ENCODE measurements at regions not wholly inside any gene's neighbourhood (a gene's known extent, or its start where the extent isn't known, plus 50 kb on each side); places are given as distances from the start of the nearest gene placed in this dataset.
"Not testable (repeated sequence)": the region's sequence is repeated elsewhere in the genome, so short reads cannot be mapped to it uniquely, and the experiment has no call there.

DNA sequence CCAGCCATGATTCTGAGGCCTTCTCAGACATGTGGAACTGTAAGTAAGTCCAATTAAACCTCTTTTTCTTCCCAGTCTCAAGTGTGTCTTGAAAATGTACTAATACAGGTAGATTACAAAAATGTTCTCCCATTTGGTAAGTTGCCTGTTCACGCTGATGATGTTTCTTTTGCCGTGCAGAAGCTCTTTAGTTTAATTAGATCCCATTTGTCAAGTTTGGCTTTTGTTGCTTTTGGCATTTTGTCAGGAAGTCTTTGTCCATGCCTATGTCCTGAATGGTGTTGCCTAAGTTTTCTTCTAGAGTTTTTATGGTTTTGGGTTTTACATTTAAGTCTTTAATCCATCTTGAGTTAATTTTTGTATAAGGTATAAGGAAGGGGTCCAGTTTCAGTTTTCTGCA, 712.5 kb upstream of the ZNF608 start:
- not testable (repeated sequence) for DNase-seq (ENCODE audit: low spot score)

DNA sequence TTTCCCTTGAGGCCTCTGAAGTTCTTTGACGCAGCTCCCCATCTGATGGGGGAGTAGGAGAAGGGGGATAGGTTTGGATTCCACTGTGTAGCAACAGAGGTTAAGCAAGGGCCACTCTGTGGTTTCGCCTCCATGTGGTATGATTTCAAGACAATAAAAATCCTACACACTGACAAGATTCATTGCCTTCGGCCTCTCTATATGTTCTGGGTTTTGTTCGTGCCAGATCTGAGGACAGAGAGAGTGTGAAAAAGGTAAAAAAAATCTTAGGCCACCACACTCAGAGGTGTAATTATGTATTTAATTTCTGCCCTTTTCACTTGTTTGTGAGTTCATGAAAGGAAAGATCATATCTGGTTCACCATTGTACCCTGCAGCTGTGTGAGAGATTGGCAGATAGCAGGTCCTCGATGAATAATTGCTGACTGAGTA, 715.2 kb upstream of the ZNF608 start:
- no peak for DNase-seq (ENCODE audit: low spot score)

- DNase-seq (ENCODE audit: low spot score) = no peak
These were observed 717.1 kb upstream of the ZNF608 start for GRCh38 chr5:125463466-125464092.

DNA sequence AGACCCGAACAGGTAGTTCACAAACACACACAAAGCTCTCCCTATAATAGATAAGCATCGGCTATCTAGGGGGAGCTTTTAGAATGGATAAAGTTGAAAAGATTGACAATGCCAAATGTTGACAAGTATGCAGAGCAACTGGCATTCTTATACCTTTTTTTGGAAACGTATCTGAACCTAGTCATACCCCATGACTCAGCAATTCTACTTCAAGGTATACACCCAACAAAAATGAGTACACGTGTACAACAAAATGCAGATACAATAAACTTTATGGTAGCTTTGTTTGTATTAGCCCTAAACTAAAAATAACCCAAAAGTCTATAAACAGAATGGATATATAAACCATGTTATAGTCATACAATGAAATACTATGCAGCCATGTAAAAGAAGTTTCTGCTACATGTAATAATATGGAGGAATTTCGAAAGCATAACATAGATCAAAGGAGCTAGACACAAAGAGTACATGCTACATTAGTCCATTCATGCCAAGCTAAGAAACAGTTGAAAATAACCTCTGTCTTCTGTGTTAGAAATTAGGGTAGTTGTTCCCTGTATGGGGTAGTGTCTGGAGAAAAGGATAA, 718.5 kb upstream of the ZNF608 start:
- DNase-seq (ENCODE audit: low spot score) = no peak

GRCh38 chr5:125465703-125466102, 719.3 kb upstream of the ZNF608 start:
- no peak for DNase-seq (ENCODE audit: low spot score)

DNA sequence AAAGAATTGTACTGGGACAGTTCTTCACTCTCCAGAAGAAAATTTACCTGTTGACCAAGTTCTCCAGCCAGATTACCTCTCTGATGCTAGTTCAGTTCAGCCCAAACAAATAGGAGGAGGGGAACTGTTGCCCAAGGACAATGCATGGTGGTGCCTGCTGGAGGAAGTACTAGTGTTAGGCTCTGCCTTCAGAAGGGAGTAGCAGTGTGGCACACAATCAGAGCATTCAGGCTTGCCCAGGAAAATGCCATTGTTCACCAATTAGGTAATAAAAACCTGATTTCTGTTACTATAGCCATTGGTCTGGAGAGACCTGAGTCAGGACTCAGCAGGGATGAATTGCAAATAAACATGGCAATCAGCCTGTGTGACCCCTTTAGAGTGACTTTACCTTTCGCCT, 720.8 kb upstream of the ZNF608 start:
- DNase-seq (ENCODE audit: low spot score) = no peak

DNA sequence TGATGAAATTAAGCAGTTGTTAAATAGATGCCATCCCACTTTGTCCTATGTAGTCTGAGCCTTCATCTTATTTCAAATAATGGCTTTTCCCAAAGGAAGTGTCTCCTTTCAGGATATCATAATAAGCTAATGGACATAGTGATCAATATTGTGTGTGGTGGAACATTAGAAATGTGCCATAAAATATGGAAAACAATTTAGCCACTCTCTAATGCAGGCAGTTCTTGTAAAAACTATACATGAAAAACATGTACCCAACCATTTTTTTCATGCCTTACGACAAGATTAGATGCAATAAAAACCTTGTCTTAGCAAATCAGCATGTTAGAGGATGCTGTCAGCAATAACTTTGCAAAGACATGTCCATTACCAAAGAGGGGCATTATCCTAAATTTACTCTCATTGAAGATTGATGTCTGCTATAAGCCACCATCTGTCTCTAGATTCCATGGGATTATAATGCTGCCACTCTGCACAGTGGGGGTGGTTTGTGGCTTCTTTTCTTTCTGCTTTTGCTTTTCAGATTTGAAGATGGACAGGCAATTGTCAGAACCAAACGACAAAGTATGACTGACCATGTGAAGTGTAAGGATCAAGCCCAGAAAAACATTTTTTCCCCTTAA, 724.0 kb upstream of the ZNF608 start:
- no peak for DNase-seq (ENCODE audit: low spot score)

- no peak for DNase-seq (ENCODE audit: low spot score)
These were observed 730.6 kb upstream of the ZNF608 start for GRCh38 chr5:125476901-125477585.

GRCh38 chr5:125477586-125477975, 731.1 kb upstream of the ZNF608 start:
- no peak for DNase-seq (ENCODE audit: low spot score)

DNA sequence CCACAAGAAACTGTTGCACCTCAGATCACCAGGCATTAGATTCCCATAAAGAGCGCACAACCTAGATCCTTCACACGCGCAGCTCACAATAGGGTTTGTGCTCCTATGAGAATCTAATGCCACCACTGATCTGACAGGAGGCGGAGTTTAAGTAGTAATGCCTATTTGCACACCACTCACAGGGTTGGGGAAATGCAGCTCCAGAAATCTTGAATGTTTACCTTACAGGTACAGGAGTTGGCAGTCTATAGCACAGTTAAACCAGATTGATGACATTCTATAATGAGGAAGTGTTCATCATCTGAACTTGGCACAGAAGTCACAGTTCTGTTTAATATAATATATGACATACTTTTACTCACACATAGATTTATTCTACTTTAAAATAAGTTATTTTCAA, 732.2 kb upstream of the ZNF608 start:
- no peak for DNase-seq (ENCODE audit: low spot score)

GRCh38 chr5:125480911-125481310, 734.5 kb upstream of the ZNF608 start:
- peak; percentile 66 for DNase-seq (ENCODE audit: low spot score)

GRCh38 chr5:125481506-125482465, 735.3 kb upstream of the ZNF608 start:
- DNase-seq (ENCODE audit: low spot score) = peak; percentile 87

DNA sequence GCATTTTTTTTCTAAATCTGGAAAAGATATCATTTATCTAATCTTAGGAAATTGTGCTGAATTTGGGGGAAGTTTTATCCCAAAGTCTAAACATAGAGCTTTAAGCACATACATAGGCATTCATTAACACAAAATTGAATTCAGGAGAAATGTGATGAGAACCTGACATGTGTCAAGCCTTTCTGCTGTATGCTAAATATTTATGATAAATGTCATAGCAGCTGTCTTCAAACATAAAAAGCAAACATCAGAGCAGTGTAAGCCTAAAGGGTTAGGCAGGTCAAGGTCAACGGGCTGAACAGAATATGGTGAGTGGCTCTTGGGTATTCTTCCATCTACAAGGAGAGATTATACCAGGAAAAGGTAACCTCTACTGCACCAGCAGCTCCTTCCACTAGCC, 737.2 kb upstream of the ZNF608 start:
- DNase-seq (ENCODE audit: low spot score) = no peak

GRCh38 chr5:125484272-125484741, 737.9 kb upstream of the ZNF608 start:
- DNase-seq (ENCODE audit: low spot score) = peak; percentile 14

DNA sequence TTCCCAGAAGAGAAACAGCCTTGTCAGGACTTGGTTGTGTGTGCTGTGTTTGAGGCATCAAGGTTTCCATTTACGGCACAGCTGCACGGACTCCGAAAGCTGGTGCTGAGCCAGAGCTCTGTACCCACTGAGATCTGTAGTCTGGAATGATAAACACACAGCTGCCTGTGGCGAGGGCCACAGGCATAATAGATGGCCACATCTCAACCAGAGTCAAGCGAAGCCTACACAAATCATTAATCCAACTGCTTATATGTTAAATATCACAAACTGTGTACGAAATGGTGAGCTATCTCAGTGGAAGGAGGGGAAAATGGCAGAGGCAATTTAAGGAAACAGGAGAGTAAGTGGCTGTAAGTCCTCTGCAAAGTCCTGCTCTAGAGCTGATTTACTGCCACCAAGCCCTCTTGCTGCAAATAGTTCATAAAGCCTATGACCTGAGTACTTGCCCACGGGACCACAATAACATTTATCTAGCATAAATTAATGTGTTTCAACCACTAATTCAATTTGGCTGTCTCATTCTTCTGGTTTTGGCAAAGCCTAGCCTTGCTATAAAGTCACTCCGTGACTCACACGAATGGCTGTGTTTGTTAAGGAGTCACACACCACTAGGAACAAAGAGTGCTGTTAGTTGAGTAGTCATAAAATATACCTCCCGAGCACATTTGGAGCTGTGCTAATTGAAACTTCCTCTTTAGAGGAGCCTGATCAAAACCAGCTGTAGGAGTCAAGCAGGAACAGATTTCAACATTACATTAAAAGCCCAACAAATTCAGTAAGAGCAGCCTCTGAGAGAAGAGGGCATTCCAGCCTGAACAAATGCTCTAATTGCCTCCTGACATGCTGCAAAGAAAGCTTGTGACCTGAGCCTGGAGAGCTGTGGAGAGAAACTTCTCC, 738.6 kb upstream of the ZNF608 start:
- peak; percentile 94 for DNase-seq (ENCODE audit: low spot score)

DNA sequence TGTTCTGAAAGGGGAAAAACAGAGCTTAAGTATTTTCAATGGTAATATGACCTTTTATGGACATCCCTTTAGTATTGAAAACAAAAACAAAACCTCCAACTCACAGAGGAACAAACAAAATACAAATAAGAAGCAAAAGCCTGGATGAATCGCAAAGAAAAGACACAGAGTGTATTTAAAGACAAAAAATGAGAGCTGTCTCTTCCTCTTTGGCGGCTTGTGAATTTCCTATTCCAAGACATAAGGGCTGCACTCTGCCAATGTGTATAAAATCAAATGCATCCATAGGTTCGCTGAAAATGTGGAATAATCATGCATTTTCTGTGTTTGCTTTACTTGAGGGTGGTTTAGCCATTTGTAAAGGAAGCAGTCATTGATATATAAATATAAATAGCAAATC, 739.3 kb upstream of the ZNF608 start:
- DNase-seq (ENCODE audit: low spot score) = no peak

DNA sequence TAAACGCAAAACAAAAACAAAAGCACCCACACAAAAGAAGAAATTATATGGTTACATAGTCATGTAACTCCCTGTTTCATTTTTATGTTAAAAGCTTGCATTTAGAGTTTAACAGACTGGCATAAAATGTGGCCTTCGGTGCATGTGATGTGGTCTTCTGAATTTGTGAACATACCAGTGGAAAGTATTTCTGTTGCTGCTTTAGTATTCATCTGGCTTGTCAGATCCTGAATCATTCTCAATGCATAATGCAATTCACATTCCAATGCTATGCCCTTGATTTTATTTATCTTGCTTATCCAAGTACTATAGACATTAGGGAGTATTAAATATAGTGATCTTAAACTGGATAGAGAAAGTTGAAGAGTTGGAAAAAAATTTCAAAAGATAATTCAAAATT, 740.2 kb upstream of the ZNF608 start:
- no peak for DNase-seq (ENCODE audit: low spot score)

DNA sequence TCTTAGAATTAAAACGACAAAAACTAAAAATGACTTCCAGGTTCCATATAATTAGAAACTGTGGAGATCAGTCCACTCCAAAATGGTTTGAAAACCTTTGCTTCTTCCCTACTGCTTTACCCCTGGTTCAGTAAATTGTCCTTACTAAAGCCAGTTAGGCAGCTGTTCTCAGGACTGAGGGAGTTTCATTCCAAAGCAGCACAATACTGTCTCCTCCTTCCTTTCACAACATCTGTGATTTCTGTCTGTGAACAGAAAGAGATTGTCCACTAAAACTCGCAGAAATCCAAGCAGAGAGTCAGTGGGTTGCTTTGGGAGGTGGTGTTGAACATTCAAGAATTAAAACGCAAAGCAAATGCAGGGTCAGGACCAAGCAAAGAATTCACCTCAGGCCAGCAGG, 740.8 kb upstream of the ZNF608 start:
- no peak for DNase-seq (ENCODE audit: low spot score)

GRCh38 chr5:125487652-125488051, 741.2 kb upstream of the ZNF608 start:
- not testable (repeated sequence) for DNase-seq (ENCODE audit: low spot score)

DNA sequence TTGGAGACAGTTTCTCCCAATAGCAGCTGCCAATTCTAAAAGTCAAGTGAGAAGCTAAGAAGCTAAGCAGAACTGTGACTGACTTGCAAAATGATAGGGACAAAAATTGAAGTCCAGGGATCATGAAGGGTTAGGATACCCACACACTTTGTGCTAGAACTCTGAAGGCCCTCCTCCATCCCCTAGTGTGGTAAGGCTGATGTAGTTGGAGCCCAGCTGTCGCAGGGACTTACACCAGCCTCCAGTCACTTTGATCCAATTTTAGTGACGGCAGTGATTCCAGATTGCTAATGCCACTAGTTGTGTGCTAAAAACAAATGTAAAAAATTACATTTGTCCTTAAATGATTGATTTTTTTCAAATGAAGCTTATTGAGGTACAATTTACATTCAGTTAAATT, 742.7 kb upstream of the ZNF608 start:
- DNase-seq (ENCODE audit: low spot score) = peak; percentile 24
